ENCODE measurements at regions not wholly inside any gene's neighbourhood (a gene's known extent, or its start where the extent isn't known, plus 50 kb on each side); places are given as distances from the start of the nearest gene placed in this dataset.
"Not testable (repeated sequence)": the region's sequence is repeated elsewhere in the genome, so short reads cannot be mapped to it uniquely, and the experiment has no call there.

DNA sequence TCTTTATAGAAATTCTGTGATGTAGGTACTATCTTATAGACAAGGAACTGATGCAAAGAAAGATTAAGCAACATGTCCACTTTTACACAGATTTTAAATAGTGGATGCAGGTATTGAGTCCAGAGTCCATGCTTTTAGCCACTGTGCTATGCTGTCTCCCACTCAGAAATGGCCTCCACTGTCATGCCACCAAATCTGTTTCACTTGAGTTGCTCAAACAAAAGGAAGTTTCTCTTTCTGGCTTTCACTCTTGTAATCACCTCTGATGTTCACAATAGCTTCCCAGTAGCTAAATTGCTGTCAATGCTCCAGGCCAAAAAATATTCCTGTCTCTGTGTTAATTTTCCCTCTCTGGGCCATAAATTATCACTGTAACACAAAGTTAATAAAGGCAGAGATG is 77.0 kb upstream of the RASA1 start:
- Histone ChIP-seq H3K9me3 (ENCODE audit: control insufficient read depth in 2 of 2, low read length in 2 of 2) (no peaks in the 10 kb centered on the region), H3K4me3 (ENCODE audit: low read length in 2 of 2) (no peak overlapping the region), H3K27ac (ENCODE audit: low read depth in 2 of 2, low read length in 2 of 2) (no peak overlapping the region), H3K27me3 (ENCODE audit: control insufficient read depth in 2 of 2, insufficient read depth in 2 of 2, low read length in 2 of 2) (no peaks in the 10 kb centered on the region), H3K4me1 (ENCODE audit: control insufficient read depth in 2 of 2, insufficient read depth in 2 of 2, low read length in 2 of 2) (no peaks in the 10 kb centered on the region), H3K9ac (ENCODE audit: low read depth in 1 of 2, low read length in 2 of 2) (no peak overlapping the region), H3K36me3 (ENCODE audit: control insufficient read depth in 2 of 2, insufficient read depth in 2 of 2, low read length in 2 of 2) (no peaks in the 10 kb centered on the region)

- H3K27ac ChIP-seq (ENCODE audit: low read depth in 2 of 2, low read length in 2 of 2) = no peak overlapping the region
- H3K36me3 ChIP-seq (ENCODE audit: control insufficient read depth in 2 of 2, insufficient read depth in 2 of 2, low read length in 2 of 2) = no peaks in the 10 kb centered on the region
- no peaks in the 10 kb centered on the region for H3K4me1 ChIP-seq (ENCODE audit: control insufficient read depth in 2 of 2, insufficient read depth in 2 of 2, low read length in 2 of 2)
- H3K9me3 ChIP-seq (ENCODE audit: control insufficient read depth in 2 of 2, low read length in 2 of 2) = no peaks in the 10 kb centered on the region
- H3K9ac ChIP-seq (ENCODE audit: low read depth in 1 of 2, low read length in 2 of 2) = no peak overlapping the region
- no peaks in the 10 kb centered on the region for H3K27me3 ChIP-seq (ENCODE audit: control insufficient read depth in 2 of 2, insufficient read depth in 2 of 2, low read length in 2 of 2)
- H3K4me3 ChIP-seq (ENCODE audit: low read length in 2 of 2) = no peak overlapping the region
Measured at GRCh38 chr5:87191645-87192044, 76.0 kb upstream of the RASA1 start.

DNA sequence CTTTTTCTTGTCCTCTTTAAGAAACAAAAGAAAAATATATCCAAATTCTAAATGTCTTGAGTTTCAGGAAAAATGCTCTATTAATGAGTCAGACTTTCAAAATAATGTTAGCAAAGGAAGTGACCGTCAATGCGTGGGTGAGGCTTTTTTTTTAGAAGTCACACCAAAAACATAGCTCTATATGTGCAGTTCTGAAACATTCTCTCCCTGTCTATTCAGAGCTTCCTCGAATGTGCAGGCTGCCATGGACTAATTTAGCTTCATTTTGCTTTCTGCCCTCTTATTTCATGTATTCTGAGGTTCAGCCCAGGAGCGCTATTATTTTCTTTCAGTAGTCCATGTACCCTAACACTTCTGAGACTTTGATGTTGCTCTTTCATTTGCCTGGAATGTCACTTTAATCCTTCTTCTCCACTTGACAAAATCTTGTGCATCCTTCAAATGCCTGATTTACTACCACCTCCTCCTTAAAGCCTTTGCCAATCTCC is 72.5 kb upstream of the RASA1 start:
- Histone ChIP-seq H3K9me3 (ENCODE audit: control insufficient read depth in 2 of 2, low read length in 2 of 2) (no peaks in the 10 kb centered on the region), H3K4me1 (ENCODE audit: control insufficient read depth in 2 of 2, insufficient read depth in 2 of 2, low read length in 2 of 2) (no peaks in the 10 kb centered on the region), H3K27me3 (ENCODE audit: control insufficient read depth in 2 of 2, insufficient read depth in 2 of 2, low read length in 2 of 2) (no peaks in the 10 kb centered on the region), H3K9ac (ENCODE audit: low read depth in 1 of 2, low read length in 2 of 2) (no peak overlapping the region), H3K36me3 (ENCODE audit: control insufficient read depth in 2 of 2, insufficient read depth in 2 of 2, low read length in 2 of 2) (no peaks in the 10 kb centered on the region), H3K4me3 (ENCODE audit: low read length in 2 of 2) (no peak overlapping the region), H3K27ac (ENCODE audit: low read depth in 2 of 2, low read length in 2 of 2) (no peak overlapping the region)

- Histone ChIP-seq H3K9ac (ENCODE audit: low read depth in 1 of 2, low read length in 2 of 2) (no peak overlapping the region), H3K36me3 (ENCODE audit: control insufficient read depth in 2 of 2, insufficient read depth in 2 of 2, low read length in 2 of 2) (no peaks in the 10 kb centered on the region), H3K4me3 (ENCODE audit: low read length in 2 of 2) (no peak overlapping the region), H3K4me1 (ENCODE audit: control insufficient read depth in 2 of 2, insufficient read depth in 2 of 2, low read length in 2 of 2) (no peaks in the 10 kb centered on the region), H3K9me3 (ENCODE audit: control insufficient read depth in 2 of 2, low read length in 2 of 2) (no peaks in the 10 kb centered on the region), H3K27ac (ENCODE audit: low read depth in 2 of 2, low read length in 2 of 2) (no peak overlapping the region), H3K27me3 (ENCODE audit: control insufficient read depth in 2 of 2, insufficient read depth in 2 of 2, low read length in 2 of 2) (no peaks in the 10 kb centered on the region)
Measured at GRCh38 chr5:87195616-87196015, 72.1 kb upstream of the RASA1 start.

DNA sequence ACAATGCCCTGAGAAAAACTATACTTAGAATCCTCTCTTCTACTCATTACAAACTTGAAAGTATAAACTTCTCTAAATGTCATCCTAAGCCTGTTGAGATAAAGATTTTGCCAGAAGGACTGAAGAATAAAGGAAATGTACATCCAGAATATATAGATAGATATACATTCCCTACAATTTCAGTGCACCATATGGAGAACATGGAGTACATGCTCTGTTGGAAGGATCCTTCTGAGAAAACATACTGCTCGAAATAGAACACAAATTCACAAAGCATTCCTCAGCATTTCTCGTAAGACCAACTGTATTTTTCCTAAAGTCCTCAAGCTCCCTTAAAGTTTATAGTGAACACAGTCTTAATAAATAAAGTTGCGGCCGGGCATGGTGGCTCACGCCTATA is 69.7 kb upstream of the RASA1 start:
- no peaks in the 10 kb centered on the region for H3K4me1 ChIP-seq (ENCODE audit: control insufficient read depth in 2 of 2, insufficient read depth in 2 of 2, low read length in 2 of 2)
- H3K36me3 ChIP-seq (ENCODE audit: control insufficient read depth in 2 of 2, insufficient read depth in 2 of 2, low read length in 2 of 2) = no peaks in the 10 kb centered on the region
- H3K27ac ChIP-seq (ENCODE audit: low read depth in 2 of 2, low read length in 2 of 2) = no peak overlapping the region
- H3K9ac ChIP-seq (ENCODE audit: low read depth in 1 of 2, low read length in 2 of 2) = no peak overlapping the region
- no peaks in the 10 kb centered on the region for H3K27me3 ChIP-seq (ENCODE audit: control insufficient read depth in 2 of 2, insufficient read depth in 2 of 2, low read length in 2 of 2)
- no peak overlapping the region for H3K4me3 ChIP-seq (ENCODE audit: low read length in 2 of 2)
- H3K9me3 ChIP-seq (ENCODE audit: control insufficient read depth in 2 of 2, low read length in 2 of 2) = no peaks in the 10 kb centered on the region

DNA sequence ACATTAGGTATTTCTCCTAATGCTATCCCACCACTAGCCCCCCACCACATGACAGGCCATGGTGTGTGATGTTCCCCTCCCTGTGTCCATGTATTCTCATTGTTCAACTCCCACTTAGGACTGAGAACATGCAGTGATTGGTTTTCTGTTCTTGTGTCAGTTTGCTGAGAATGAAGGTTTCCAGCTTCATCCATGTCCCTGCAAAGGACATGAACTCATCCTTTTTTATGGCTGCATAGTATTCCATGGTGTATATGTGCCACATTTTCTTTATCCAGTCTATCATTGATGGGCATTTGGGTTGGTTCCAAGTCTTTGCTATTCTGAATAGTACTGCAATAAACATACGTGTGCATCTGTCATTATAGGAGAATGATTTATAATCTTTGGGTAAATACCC is 68.4 kb upstream of the RASA1 start:
- not testable (repeated sequence) for H3K27ac ChIP-seq (ENCODE audit: low read depth in 2 of 2, low read length in 2 of 2); H3K9ac ChIP-seq (ENCODE audit: low read depth in 1 of 2, low read length in 2 of 2); H3K36me3 ChIP-seq (ENCODE audit: control insufficient read depth in 2 of 2, insufficient read depth in 2 of 2, low read length in 2 of 2); H3K4me3 ChIP-seq (ENCODE audit: low read length in 2 of 2); H3K27me3 ChIP-seq (ENCODE audit: control insufficient read depth in 2 of 2, insufficient read depth in 2 of 2, low read length in 2 of 2); H3K9me3 ChIP-seq (ENCODE audit: control insufficient read depth in 2 of 2, low read length in 2 of 2); H3K4me1 ChIP-seq (ENCODE audit: control insufficient read depth in 2 of 2, insufficient read depth in 2 of 2, low read length in 2 of 2)

DNA sequence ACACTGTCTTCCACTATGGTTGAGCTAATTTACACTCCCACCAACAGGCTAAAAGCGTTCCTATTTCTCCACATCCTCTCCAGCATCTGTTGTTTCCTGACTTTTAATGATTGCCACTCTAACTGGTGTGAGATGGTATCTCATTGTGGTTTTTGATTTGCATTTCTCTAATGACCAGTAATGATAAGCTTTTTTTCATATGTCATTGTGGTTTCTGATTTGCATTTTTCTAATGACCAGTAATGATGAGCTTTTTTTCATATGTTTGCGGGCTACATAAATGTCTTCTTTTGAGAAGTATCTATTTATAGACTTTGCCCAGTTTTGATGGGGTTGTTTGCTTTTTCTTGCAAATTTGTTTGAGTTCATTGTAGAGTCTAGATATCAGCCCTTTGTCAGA is 68.0 kb upstream of the RASA1 start:
- not testable (repeated sequence) for H3K9me3 ChIP-seq (ENCODE audit: control insufficient read depth in 2 of 2, low read length in 2 of 2); H3K27ac ChIP-seq (ENCODE audit: low read depth in 2 of 2, low read length in 2 of 2); H3K27me3 ChIP-seq (ENCODE audit: control insufficient read depth in 2 of 2, insufficient read depth in 2 of 2, low read length in 2 of 2); H3K36me3 ChIP-seq (ENCODE audit: control insufficient read depth in 2 of 2, insufficient read depth in 2 of 2, low read length in 2 of 2); H3K9ac ChIP-seq (ENCODE audit: low read depth in 1 of 2, low read length in 2 of 2); H3K4me3 ChIP-seq (ENCODE audit: low read length in 2 of 2); H3K4me1 ChIP-seq (ENCODE audit: control insufficient read depth in 2 of 2, insufficient read depth in 2 of 2, low read length in 2 of 2)

- Histone ChIP-seq H3K27me3 (ENCODE audit: control insufficient read depth in 2 of 2, insufficient read depth in 2 of 2, low read length in 2 of 2) (no peaks in the 10 kb centered on the region), H3K4me3 (ENCODE audit: low read length in 2 of 2) (no peak overlapping the region), H3K27ac (ENCODE audit: low read depth in 2 of 2, low read length in 2 of 2) (no peak overlapping the region), H3K9ac (ENCODE audit: low read depth in 1 of 2, low read length in 2 of 2) (no peak overlapping the region), H3K4me1 (ENCODE audit: control insufficient read depth in 2 of 2, insufficient read depth in 2 of 2, low read length in 2 of 2) (no peaks in the 10 kb centered on the region), H3K9me3 (ENCODE audit: control insufficient read depth in 2 of 2, low read length in 2 of 2) (no peaks in the 10 kb centered on the region), H3K36me3 (ENCODE audit: control insufficient read depth in 2 of 2, insufficient read depth in 2 of 2, low read length in 2 of 2) (no peaks in the 10 kb centered on the region)
Measured at GRCh38 chr5:87210076-87210475, 57.6 kb upstream of the RASA1 start.

DNA sequence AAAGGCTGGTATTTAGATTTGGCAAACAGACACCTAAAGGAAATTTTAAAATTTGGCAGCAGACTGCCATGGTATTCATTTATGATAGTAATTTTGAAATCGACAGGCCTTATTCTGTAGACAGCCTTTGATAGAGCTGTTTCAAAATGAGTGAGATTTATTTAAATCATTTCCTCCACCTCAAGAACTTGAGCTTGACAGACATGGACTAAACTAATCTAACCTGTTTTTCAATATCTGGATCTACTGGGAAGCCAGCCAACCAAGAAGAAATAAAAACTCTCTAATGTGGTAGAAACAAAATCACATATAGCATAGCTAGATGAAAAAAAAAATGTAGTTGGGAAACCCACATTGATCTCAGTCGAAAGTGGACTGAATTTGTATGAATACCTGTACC is 56.9 kb upstream of the RASA1 start:
- H3K4me3 ChIP-seq (ENCODE audit: low read length in 2 of 2) = no peak overlapping the region
- H3K36me3 ChIP-seq (ENCODE audit: control insufficient read depth in 2 of 2, insufficient read depth in 2 of 2, low read length in 2 of 2) = no peaks in the 10 kb centered on the region
- H3K27me3 ChIP-seq (ENCODE audit: control insufficient read depth in 2 of 2, insufficient read depth in 2 of 2, low read length in 2 of 2) = no peaks in the 10 kb centered on the region
- H3K9me3 ChIP-seq (ENCODE audit: control insufficient read depth in 2 of 2, low read length in 2 of 2) = no peaks in the 10 kb centered on the region
- H3K27ac ChIP-seq (ENCODE audit: low read depth in 2 of 2, low read length in 2 of 2) = no peak overlapping the region
- no peak overlapping the region for H3K9ac ChIP-seq (ENCODE audit: low read depth in 1 of 2, low read length in 2 of 2)
- no peaks in the 10 kb centered on the region for H3K4me1 ChIP-seq (ENCODE audit: control insufficient read depth in 2 of 2, insufficient read depth in 2 of 2, low read length in 2 of 2)

GRCh38 chr5:87211676-87212075 is 56.0 kb upstream of the RASA1 start:
- Histone ChIP-seq H3K27ac (ENCODE audit: low read depth in 2 of 2, low read length in 2 of 2) (no peak overlapping the region), H3K4me3 (ENCODE audit: low read length in 2 of 2) (no peak overlapping the region), H3K4me1 (ENCODE audit: control insufficient read depth in 2 of 2, insufficient read depth in 2 of 2, low read length in 2 of 2) (no peaks in the 10 kb centered on the region), H3K9me3 (ENCODE audit: control insufficient read depth in 2 of 2, low read length in 2 of 2) (no peaks in the 10 kb centered on the region), H3K36me3 (ENCODE audit: control insufficient read depth in 2 of 2, insufficient read depth in 2 of 2, low read length in 2 of 2) (no peaks in the 10 kb centered on the region), H3K27me3 (ENCODE audit: control insufficient read depth in 2 of 2, insufficient read depth in 2 of 2, low read length in 2 of 2) (no peaks in the 10 kb centered on the region), H3K9ac (ENCODE audit: low read depth in 1 of 2, low read length in 2 of 2) (no peak overlapping the region)

GRCh38 chr5:87212183-87212582 is 55.5 kb upstream of the RASA1 start:
- not testable (repeated sequence) for H3K27ac ChIP-seq (ENCODE audit: low read depth in 2 of 2, low read length in 2 of 2); H3K27me3 ChIP-seq (ENCODE audit: control insufficient read depth in 2 of 2, insufficient read depth in 2 of 2, low read length in 2 of 2); H3K9me3 ChIP-seq (ENCODE audit: control insufficient read depth in 2 of 2, low read length in 2 of 2); H3K4me3 ChIP-seq (ENCODE audit: low read length in 2 of 2); H3K9ac ChIP-seq (ENCODE audit: low read depth in 1 of 2, low read length in 2 of 2); H3K4me1 ChIP-seq (ENCODE audit: control insufficient read depth in 2 of 2, insufficient read depth in 2 of 2, low read length in 2 of 2); H3K36me3 ChIP-seq (ENCODE audit: control insufficient read depth in 2 of 2, insufficient read depth in 2 of 2, low read length in 2 of 2)

Data from mucosa of rectum (tissue), 2 donors.